ENCODE measurements at regions not wholly inside any gene's neighbourhood (a gene's known extent, or its start where the extent isn't known, plus 50 kb on each side); places are given as distances from the start of the nearest gene placed in this dataset.

GRCh38 chr5:128784726-128785125 is 180.6 kb upstream of the SLC27A6 start:
- Histone ChIP-seq H3K27me3 (no peaks in the 10 kb centered on the region), H3K4me3 (replicated peaks in 1 of 3) (no peak overlapping the region), H3K36me3 (no peaks in the 10 kb centered on the region), H3K9me3 (no peaks in the 10 kb centered on the region), H3K4me1 (no peaks in the 10 kb centered on the region), H3K27ac (no peak overlapping the region)
- no peak for DNase-seq
- intact Hi-C loops (cut with DNase I), result no loop called here
- no peak for TF ChIP-seq POLR2A (IDR thresholded peaks at IDR 0.05)
- TF ChIP-seq, protein P1, sequence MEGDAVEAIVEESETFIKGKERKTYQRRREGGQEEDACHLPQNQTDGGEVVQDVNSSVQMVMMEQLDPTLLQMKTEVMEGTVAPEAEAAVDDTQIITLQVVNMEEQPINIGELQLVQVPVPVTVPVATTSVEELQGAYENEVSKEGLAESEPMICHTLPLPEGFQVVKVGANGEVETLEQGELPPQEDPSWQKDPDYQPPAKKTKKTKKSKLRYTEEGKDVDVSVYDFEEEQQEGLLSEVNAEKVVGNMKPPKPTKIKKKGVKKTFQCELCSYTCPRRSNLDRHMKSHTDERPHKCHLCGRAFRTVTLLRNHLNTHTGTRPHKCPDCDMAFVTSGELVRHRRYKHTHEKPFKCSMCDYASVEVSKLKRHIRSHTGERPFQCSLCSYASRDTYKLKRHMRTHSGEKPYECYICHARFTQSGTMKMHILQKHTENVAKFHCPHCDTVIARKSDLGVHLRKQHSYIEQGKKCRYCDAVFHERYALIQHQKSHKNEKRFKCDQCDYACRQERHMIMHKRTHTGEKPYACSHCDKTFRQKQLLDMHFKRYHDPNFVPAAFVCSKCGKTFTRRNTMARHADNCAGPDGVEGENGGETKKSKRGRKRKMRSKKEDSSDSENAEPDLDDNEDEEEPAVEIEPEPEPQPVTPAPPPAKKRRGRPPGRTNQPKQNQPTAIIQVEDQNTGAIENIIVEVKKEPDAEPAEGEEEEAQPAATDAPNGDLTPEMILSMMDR (IDR thresholded peaks at IDR 0.05), result no peak
- WGBS, 2 donors, result 94 to 98% methylated on average over 1 of the region's 1 CpG

GRCh38 chr5:128791312-128791711 is 174.0 kb upstream of the SLC27A6 start:
- no peak for DNase-seq
- H3K9me3 ChIP-seq, result no peaks in the 10 kb centered on the region
- no peaks in the 10 kb centered on the region for H3K36me3 ChIP-seq
- no peaks in the 10 kb centered on the region for H3K4me1 ChIP-seq
- 90 to 95% methylated on average over 1 of the region's 1 CpG for WGBS, 2 donors
- H3K27me3 ChIP-seq, result no peaks in the 10 kb centered on the region
- no peak overlapping the region for H3K4me3 ChIP-seq (replicated peaks in 1 of 3)
- intact Hi-C loops (cut with DNase I), result no loop called here
- TF ChIP-seq, protein P1 (IDR thresholded peaks at IDR 0.05), result no peak
- no peak for TF ChIP-seq POLR2A (IDR thresholded peaks at IDR 0.05)
- no peak overlapping the region for H3K27ac ChIP-seq

GRCh38 chr5:128796506-128796905 is 168.8 kb upstream of the SLC27A6 start:
- Histone ChIP-seq H3K4me3 (replicated peaks in 1 of 3) (no peak overlapping the region), H3K27me3 (no peaks in the 10 kb centered on the region), H3K27ac (no peak overlapping the region), H3K4me1 (no peaks in the 10 kb centered on the region), H3K9me3 (no peaks in the 10 kb centered on the region), H3K36me3 (no peaks in the 10 kb centered on the region)
- no peak for DNase-seq
- no peak for TF ChIP-seq POLR2A (IDR thresholded peaks at IDR 0.05)
- TF ChIP-seq, protein P1 (IDR thresholded peaks at IDR 0.05), result no peak
- 59 to 60% methylated on average over 4 of the region's 4 CpGs for WGBS, 2 donors
- intact Hi-C loops (cut with DNase I), result no loop called here

DNA sequence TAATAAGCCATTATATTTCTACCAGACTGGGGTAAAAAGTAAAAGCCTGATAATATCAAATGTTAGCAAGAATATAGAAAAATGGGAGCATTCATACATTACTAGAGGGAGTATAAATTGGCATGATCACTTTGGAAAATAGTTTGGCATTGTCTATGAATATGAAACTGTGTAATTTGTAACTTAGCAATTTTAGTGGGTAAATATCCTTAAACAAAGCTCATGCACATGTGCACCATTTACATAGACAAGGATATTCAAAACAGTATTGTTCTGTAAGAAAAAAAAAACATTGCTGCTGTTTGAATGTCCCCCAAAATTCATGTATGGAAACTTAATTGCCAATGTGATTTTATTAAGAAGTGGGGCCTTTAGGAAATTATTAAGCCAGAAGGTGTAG is 166.4 kb upstream of the SLC27A6 start:
- Histone ChIP-seq H3K4me3 (replicated peaks in 1 of 3) (no peak overlapping the region), H3K27ac (no peak overlapping the region), H3K9me3 (no peaks in the 10 kb centered on the region), H3K27me3 (no peaks in the 10 kb centered on the region), H3K36me3 (no peaks in the 10 kb centered on the region), H3K4me1 (no peaks in the 10 kb centered on the region)
- TF ChIP-seq, protein P1 (IDR thresholded peaks at IDR 0.05), result no peak
- no peak for TF ChIP-seq POLR2A (IDR thresholded peaks at IDR 0.05)
- intact Hi-C loops (cut with DNase I), result no loop called here
- no peak for DNase-seq

GRCh38 chr5:128799945-128800344 is 165.3 kb upstream of the SLC27A6 start:
- TF ChIP-seq, protein P1 (IDR thresholded peaks at IDR 0.05), result no peak
- no peak for TF ChIP-seq POLR2A (IDR thresholded peaks at IDR 0.05)
- no peak overlapping the region for H3K4me3 ChIP-seq (replicated peaks in 1 of 3)
- no peaks in the 10 kb centered on the region for H3K36me3 ChIP-seq
- H3K27ac ChIP-seq, result no peak overlapping the region
- no peaks in the 10 kb centered on the region for H3K27me3 ChIP-seq
- H3K4me1 ChIP-seq, result no peaks in the 10 kb centered on the region
- no peaks in the 10 kb centered on the region for H3K9me3 ChIP-seq
- intact Hi-C loops (cut with DNase I), result no loop called here
- no peak for DNase-seq
- WGBS, 2 donors, result 84 to 88% methylated on average over 3 of the region's 4 CpGs

All from thyroid gland (tissue), 4 donors.